ENCODE measurements at regions not wholly inside any gene's neighbourhood (a gene's known extent, or its start where the extent isn't known, plus 50 kb on each side); places are given as distances from the start of the nearest gene placed in this dataset.
A peak's percentile ranks its signal among the peaks of the same experiment; 100 is the strongest.
"Not testable (repeated sequence)": the region's sequence is repeated elsewhere in the genome, so short reads cannot be mapped to it uniquely, and the experiment has no call there.

GRCh38 chr2:89821455-89821945 lies 1130.0 kb downstream of the RPIA start:
- no peaks in the 10 kb centered on the region for H3K27me3 Mint-ChIP-seq
- H3K27ac Mint-ChIP-seq = no peak overlapping the region
- H3K4me3 Mint-ChIP-seq = no peak overlapping the region
- no peaks in the 10 kb centered on the region for H3K4me1 Mint-ChIP-seq
- DNase-seq = no peak
- H3K9me3 Mint-ChIP-seq = no peaks in the 10 kb centered on the region
- ATAC-seq = no peak

- not testable (repeated sequence) for DNase-seq, ATAC-seq, H3K4me3 Mint-ChIP-seq, H3K27me3 Mint-ChIP-seq, H3K27ac Mint-ChIP-seq, H3K4me1 Mint-ChIP-seq, H3K9me3 Mint-ChIP-seq
Measured at GRCh38 chr2:89822342-89822741, 1130.9 kb downstream of the RPIA start.

DNA sequence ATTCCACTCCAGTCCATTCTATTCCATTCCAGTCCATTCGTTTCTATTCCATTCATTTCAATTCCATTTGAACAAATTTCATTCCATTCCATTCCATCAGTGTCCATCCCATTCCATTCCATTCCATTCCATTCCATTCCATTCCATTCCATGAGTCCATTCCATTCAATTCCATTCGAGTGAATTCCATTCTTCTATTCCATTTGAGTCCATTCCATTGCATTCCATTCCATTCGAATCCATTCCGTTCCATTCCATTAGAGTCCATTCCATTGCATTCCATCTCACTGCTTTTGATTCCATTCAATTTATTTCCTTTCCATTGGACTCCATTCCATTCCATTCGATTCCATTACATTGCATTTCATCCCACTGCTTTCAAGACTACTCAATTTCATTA lies 1132.1 kb downstream of the RPIA start:
- no peaks in the 10 kb centered on the region for H3K27me3 Mint-ChIP-seq
- no peaks in the 10 kb centered on the region for H3K9me3 Mint-ChIP-seq
- no peak overlapping the region for H3K27ac Mint-ChIP-seq
- no peak overlapping the region for H3K4me3 Mint-ChIP-seq
- H3K4me1 Mint-ChIP-seq = no peaks in the 10 kb centered on the region
- DNase-seq (no peak), ATAC-seq (no peak)

DNA sequence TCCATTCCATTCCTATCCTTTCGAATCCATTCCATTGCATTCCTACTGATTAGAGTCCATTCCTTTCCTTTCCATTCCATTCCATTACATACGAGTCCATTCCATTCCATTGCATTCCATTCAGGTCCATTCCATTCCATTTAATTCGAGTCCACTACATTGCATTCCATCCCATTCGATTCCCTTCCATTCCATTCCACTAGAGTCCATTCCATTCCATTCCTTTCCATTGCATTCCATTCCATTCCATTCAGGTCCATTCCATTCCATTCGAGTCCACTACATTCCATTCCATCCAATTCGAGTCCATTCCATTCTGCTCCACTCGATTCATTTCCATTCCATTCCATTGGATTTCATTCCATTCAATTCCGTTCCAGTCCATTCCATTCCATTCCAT lies 1133.6 kb downstream of the RPIA start:
- no peaks in the 10 kb centered on the region for H3K27me3 Mint-ChIP-seq
- no peak for DNase-seq
- H3K9me3 Mint-ChIP-seq = no peaks in the 10 kb centered on the region
- no peak overlapping the region for H3K27ac Mint-ChIP-seq
- ATAC-seq = no peak
- no peak overlapping the region for H3K4me3 Mint-ChIP-seq
- no peaks in the 10 kb centered on the region for H3K4me1 Mint-ChIP-seq

DNA sequence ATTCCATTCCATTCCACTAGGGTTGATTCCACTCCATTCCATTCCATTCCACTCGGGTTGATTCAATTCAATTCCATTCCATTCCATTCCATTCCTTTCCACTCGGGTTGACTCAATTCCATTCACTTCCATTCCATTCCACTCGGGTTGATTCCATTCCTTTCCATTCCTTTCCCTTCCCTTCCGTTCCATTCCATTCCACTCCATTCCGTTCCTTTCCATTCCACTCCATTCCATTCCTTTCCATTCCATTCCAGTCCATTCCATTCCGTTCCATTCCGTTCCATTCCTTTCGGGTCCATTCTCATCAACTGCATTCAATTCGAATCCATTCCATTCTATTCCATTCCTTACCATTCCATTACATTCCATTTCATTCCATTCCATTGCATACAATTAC lies 1135.3 kb downstream of the RPIA start:
- ATAC-seq, H3K27ac Mint-ChIP-seq, H3K27me3 Mint-ChIP-seq, DNase-seq, H3K9me3 Mint-ChIP-seq, H3K4me3 Mint-ChIP-seq, H3K4me1 Mint-ChIP-seq: not testable (repeated sequence)

DNA sequence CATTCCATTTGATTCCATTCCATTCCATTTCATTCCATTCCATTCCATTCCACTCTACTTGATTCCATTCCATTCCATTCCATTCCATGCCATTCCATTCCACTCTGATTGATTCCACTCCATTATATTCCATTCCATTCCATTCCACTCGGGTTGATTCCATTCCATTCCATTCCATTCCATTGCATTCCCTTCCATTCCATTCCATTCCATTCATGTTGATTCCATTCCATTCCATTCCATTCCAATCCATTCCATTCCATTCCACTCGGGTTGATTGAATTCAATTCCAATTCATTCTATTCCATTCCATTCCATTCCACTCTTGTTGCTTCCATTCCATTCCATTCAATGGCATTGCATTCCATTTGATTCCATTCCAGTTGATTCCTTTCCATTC lies 1136.4 kb downstream of the RPIA start:
- not testable (repeated sequence) for ATAC-seq, H3K9me3 Mint-ChIP-seq, H3K4me1 Mint-ChIP-seq, H3K27ac Mint-ChIP-seq, H3K27me3 Mint-ChIP-seq, DNase-seq, H3K4me3 Mint-ChIP-seq

DNA sequence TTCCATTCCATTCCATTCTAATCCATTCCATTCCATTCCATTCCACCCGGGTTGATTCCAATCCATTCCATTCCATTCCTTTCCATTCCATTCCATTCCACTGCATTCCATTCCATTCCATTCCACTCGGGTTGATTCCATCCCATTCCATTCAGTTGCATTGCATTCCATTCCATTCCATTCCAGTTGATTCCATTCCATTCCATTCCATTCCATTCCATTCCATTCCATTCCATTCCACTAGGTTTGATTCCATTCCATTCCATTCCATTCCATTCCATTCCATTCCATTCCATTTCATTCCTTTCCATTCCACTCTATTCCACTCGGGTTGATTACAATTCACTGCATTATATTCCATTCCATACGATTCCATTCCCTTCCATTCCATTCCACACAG lies 1136.9 kb downstream of the RPIA start:
- not testable (repeated sequence) for H3K4me3 Mint-ChIP-seq, ATAC-seq, DNase-seq, H3K27ac Mint-ChIP-seq, H3K27me3 Mint-ChIP-seq, H3K4me1 Mint-ChIP-seq, H3K9me3 Mint-ChIP-seq

DNA sequence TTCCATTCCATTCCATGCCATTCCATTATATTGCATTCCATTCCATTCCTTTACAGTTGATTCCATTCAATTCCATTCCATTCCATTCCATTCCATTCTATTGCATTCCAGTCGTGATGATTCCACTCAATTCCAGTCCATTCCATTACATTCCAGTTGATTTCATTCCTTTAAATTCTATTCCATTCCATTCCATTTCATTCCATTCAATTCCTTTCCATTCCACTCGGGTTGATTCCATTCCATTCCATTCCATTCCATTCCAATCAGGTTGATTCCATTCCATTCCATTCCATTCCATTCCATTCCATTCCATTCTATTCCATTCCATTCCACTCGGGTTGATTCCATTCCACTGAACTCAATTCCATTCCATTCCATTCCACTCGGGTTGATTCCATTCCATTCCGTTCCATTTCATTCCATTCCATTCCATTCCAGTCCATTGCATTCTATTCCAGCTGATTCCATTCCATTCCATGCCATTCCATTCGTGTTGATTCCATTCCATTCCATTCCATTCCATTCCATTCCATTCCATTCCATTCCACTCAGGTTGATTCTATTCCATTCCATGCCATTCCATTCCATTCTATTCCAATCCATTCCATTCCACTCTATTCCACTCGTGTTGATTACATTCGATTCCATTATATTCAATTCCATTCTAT lies 1137.6 kb downstream of the RPIA start:
- H3K4me3 Mint-ChIP-seq, DNase-seq, H3K27me3 Mint-ChIP-seq, H3K9me3 Mint-ChIP-seq, ATAC-seq, H3K4me1 Mint-ChIP-seq, H3K27ac Mint-ChIP-seq: not testable (repeated sequence)

GRCh38 chr2:89829828-89830227 lies 1138.4 kb downstream of the RPIA start:
- H3K4me3 Mint-ChIP-seq = no peak overlapping the region
- H3K27ac Mint-ChIP-seq = no peak overlapping the region
- ATAC-seq (no peak), DNase-seq (no peak)
- no peaks in the 10 kb centered on the region for H3K9me3 Mint-ChIP-seq
- no peaks in the 10 kb centered on the region for H3K27me3 Mint-ChIP-seq
- H3K4me1 Mint-ChIP-seq = no peaks in the 10 kb centered on the region

- ATAC-seq, H3K4me3 Mint-ChIP-seq, H3K4me1 Mint-ChIP-seq, H3K27me3 Mint-ChIP-seq, H3K9me3 Mint-ChIP-seq, H3K27ac Mint-ChIP-seq, DNase-seq: not testable (repeated sequence)
Measured at GRCh38 chr2:89830341-89831218, 1139.1 kb downstream of the RPIA start.

- DNase-seq (no peak), ATAC-seq (no peak)
- no peak overlapping the region for H3K4me3 Mint-ChIP-seq
- peaks cover 16 to 18% of the 10 kb centered on the region in 2 donors for H3K9me3 Mint-ChIP-seq
- H3K27ac Mint-ChIP-seq = no peak overlapping the region
- no peaks in the 10 kb centered on the region for H3K27me3 Mint-ChIP-seq
- H3K4me1 Mint-ChIP-seq = no peaks in the 10 kb centered on the region
Measured at GRCh38 chr2:89831641-89832498, 1140.4 kb downstream of the RPIA start.

DNA sequence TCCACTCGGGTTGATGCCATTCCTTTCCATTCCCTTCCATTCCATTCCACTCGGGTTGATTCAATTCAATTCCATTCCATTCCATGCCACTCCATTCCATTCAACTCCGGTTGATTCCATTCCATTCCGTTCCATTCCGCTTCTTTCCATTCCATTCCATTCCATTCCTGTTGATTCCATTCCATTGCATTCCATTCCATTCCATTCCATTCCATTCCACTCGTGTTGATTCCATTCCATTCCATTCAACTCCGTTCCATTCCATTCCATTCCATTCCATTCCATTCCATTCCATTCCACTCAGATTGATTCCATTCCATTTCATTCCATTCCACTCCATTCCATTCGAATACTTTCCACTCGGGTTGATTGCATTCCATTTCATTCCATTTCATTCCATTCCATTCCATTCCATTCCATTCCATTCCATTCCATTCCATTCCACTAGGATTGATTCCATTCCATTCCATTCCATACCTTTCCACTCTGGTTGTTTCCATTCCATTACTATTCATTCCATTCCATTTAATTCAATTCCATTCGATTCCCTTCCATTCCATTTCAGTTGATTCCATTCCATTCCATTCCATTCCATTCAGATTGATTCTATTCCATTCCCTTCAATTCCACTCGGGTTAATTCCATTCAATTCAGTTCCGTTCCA lies 1141.8 kb downstream of the RPIA start:
- peaks cover 18 to 21% of the 10 kb centered on the region in 2 donors for H3K9me3 Mint-ChIP-seq

DNA sequence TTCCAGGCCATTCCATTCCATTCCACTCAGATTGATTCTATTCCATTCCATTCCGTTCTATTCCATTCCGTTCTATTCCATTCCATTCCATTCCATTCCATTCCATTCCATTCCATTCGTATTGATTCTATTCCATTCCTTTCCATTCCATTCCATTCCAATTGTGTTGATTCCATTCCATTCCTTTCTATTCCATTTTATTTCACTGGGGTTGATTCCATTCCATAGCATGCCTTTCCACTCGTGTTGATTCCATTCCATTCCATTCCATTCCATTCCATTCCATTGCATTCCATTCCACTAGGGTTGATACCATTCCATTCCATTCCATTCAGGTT lies 1142.3 kb downstream of the RPIA start:
- DNase-seq (no peak), ATAC-seq (no peak)
- Mint-ChIP-seq H3K27ac (no peak overlapping the region), H3K27me3 (no peaks in the 10 kb centered on the region), H3K9me3 (peaks cover 18 to 21% of the 10 kb centered on the region in 2 donors), H3K4me1 (no peaks in the 10 kb centered on the region), H3K4me3 (no peak overlapping the region)

More for the DNA sequence above, 1141.8 kb downstream of the RPIA start:
- ATAC-seq = peak; percentile 49
- Mint-ChIP-seq H3K27me3 (no peaks in the 10 kb centered on the region), H3K4me1 (no peaks in the 10 kb centered on the region), H3K27ac (no peak overlapping the region), H3K4me3 (no peak overlapping the region)
- DNase-seq = no peak

- H3K4me1 Mint-ChIP-seq = no peaks in the 10 kb centered on the region
- no peak overlapping the region for H3K4me3 Mint-ChIP-seq
- no peaks in the 10 kb centered on the region for H3K27me3 Mint-ChIP-seq
- ATAC-seq (no peak), DNase-seq (no peak)
- no peak overlapping the region for H3K27ac Mint-ChIP-seq
- H3K9me3 Mint-ChIP-seq = peaks cover 18 to 21% of the 10 kb centered on the region in 2 donors
Measured at GRCh38 chr2:89834306-89834705, 1142.8 kb downstream of the RPIA start.

DNA sequence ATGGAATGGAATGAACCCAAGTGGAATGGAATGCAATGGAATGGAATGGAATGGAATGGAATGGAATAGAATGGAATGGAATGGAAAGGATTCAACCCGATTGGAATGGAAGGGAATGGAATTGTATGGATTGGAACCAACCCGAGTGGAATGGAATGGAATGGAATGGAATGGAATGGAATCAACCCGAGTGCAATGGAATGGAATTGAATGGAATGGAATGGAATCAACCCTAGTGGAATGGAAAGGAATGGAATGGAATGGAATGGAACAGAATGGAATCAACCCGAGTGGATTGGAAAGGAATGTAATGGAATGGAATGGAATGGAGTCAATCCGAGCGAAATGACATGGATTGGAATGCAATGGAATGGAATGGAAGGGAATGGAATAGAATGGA lies 1144.9 kb downstream of the RPIA start:
- not testable (repeated sequence) for H3K4me3 Mint-ChIP-seq, DNase-seq, ATAC-seq, H3K27me3 Mint-ChIP-seq, H3K27ac Mint-ChIP-seq, H3K4me1 Mint-ChIP-seq
- peaks cover 18 to 21% of the 10 kb centered on the region in 2 donors for H3K9me3 Mint-ChIP-seq
